GM19395 (cell line): ENCODE measurements at regions not wholly inside any gene's neighbourhood (a gene's known extent, or its start where the extent isn't known, plus 50 kb on each side); places are given as distances from the start of the nearest gene placed in this dataset.

Experiments
- ATAC-seq: cut with Tn5 transposase; IDR thresholded peaks from one replicate; pipeline ENCODE4 v1.9.1; 2021; ENCODE audit warnings: mild to moderate bottlenecking, moderate library complexity; ENCODE audit not compliant: unreplicated experiment

DNA sequence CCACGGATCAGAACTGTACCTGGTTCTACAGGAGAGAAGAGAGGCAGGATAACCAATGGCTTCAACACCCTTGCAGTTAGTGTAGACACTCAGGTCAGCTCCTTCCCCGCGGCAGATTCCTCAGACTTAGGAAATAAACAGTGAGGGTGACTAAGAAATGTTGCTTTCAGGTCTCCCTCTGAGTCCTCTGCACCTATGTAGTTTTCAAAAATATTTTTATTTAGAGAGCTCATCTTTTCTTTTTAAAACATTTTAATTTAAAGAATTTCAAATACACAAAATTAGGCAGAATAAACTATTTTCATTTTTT is 195.2 kb downstream of the KLF12 start:
- no peak for ATAC-seq

- no peak for ATAC-seq
Measured at GRCh38 chr13:73938372-73939070, 195.7 kb downstream of the KLF12 start.

GRCh38 chr13:73937441-73937840 is 196.8 kb downstream of the KLF12 start:
- no peak for ATAC-seq

DNA sequence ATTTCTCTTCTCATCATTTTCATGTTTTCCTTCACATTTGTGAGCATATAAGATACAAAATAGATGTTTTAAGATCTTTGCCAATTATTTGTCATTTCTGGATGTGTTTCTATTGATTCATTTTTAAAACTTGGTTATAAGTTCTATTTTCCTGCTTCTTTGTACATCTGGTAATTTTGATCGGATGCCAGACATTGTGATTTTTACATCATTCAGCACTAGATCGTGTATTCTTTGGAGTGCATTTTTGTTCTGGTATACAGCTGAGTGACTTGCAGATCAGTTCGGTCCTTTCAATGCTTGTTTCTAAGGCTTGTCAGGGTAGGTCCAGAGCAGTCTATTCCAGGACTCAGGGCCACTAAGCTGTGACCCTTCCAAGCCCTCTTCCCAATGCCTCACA is 198.2 kb downstream of the KLF12 start:
- no peak for ATAC-seq

- ATAC-seq: no peak
Measured at GRCh38 chr13:73934771-73935170, 199.4 kb downstream of the KLF12 start.

DNA sequence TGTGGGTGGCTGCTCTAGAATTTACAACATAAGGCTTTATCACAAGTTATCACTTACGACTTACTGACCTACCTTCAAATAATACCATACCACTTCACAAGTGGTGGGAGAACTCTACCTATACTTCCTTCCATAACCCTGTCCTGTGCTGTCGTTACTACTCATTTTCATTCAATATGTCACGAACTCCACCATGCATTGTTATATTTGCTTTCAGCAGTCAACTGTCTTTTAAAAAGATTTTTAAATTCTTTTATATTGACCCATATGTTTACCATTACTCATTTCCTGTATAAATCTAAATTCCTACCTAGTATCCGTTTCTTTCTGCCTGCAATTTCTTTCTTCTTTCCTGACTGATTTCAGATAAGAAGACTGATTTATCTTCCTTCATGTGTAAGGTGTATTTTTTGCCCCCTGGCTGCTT is 200.0 kb downstream of the KLF12 start:
- no peak for ATAC-seq

GRCh38 chr13:73933795-73934194 is 200.4 kb downstream of the KLF12 start:
- no peak for ATAC-seq

DNA sequence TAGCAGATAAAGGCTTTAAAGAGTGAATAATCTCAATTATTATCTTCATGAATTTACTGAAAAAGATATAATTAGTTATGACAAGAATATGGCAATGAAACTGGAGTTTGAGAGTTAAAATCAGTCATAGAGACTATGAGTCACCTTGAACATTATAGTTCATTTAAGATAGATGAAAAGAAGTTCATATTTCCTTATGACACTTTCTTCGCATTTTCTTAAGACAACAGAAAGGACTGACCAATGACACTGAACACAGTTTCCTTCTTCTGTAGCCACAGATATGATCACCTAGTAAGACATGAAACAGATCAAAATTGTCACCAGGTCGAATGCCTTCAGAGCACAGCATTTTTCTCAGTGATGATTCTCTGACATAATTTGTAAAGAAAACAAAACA is 202.1 kb downstream of the KLF12 start:
- ATAC-seq: no peak

DNA sequence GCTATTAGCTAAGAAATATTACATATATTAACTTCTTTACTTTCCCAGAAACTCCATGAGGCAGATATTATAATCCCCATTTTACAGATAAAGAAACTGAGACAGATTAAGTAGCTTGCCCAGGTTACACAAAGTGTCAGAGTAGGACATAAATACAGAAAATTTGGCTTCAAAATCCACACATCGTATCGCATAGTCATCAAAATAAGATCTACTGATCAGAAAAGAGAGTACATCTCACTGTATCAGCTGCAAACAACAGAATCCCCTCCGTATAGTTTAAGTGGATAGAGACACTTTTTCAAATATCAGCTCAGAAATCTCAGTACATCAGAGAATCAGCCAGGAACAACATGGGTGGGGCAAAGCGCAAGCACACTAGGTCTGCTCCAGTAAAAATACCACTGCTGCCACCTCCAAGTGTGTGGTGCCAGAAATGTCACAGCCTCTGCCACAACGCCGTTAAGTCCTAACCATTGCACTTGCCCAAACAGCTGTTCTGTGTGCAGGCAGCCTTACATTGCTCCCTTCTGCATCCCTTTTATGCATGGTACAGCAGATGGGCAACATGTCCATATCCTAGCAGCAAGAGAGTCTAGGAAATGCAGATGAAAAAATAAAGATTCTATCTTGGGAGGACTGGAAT is 204.8 kb downstream of the KLF12 start:
- no peak for ATAC-seq

DNA sequence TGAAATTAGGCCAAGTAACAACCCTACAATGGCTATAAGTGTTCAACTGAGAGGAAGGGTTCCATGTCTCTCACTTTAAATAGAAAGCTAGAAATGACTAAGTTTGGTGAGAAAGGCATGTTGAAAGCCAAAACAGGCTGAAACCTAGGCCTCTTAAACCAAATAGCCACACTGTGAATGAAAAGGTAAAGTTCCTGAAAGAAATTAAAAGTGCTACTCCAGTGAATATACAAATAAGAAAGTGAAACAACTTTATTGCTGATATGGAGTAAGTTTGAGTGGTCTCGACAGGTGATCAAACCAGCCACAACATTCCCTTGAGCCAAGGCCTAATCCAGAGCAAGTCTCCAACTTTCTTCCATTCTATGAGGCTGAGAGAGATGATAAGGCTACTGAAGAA is 209.6 kb downstream of the KLF12 start:
- peak; percentile 93 for ATAC-seq

DNA sequence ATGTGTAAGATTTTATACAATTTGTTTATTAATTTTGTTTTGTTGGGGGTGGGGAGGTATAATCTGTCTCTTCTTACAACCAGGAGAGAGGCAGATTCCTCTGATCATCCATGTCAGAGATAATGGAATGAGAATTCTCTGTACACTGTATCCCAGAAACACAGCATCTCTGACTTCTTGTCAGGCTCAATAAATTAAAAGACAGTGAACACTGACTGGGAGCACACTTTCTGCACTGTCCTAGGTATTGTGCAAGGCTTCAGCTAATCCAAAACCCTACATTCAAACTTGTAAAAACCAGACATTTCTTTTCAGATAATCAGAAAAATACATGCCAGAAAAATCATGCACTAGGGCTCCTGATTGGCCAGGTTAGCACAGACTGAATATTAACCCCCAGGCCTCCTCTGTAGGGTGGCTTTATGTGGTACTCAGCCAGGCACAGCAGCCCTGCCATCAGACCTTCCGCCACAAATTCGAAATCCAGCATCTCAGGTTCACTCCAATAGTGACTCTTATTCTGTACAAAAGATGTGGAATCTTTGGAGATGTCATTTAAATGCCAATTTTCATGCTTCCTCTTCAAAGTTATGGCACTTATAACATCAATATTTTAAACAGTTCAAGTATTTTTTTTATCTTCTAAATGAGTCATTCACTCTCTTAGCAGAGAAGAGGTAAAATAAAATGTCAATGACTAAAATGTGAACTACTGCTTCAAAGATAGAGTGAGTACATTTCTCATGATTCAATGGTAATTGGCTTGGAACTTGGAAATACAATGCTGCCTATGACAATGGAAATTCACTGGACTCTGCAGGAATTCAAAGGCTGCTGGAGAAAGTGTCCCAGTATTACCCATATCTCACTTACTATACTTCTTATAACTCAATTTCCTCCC is 211.5 kb downstream of the KLF12 start:
- no peak for ATAC-seq

- no peak for ATAC-seq
Measured at GRCh38 chr13:73918691-73919090, 215.5 kb downstream of the KLF12 start.

- ATAC-seq: no peak
Measured at GRCh38 chr13:73913751-73914518, 220.3 kb downstream of the KLF12 start.

DNA sequence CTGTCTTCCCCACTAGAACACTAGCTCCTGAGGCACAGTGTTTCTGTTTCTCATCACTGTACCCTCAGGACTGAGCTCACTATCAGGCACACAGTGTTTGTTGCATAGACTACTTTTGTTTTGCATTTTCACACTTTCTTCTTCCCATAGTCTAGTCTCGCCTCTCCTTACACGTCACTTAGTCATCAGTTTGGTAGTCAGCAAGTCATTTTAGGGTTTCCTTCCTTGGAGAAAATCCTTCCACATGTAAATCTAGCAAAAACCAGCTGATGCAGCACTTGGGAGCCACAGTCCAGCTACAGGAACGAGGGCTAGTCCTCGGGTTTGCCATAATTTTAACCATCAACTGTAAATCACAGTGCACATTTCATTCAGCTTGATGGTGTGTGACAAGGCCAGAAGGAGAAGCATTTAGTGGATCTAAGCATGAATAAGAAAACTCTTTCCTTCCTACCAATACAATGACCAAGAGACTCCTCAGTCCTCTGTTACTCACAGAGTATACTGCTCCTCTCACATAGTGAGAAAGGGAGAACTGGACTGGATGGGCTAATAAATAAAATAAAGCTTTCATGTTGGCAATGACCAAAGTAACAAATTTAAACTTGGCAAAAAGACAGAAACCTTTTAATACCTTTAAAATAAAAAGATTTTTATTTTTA is 221.0 kb downstream of the KLF12 start:
- no peak for ATAC-seq

DNA sequence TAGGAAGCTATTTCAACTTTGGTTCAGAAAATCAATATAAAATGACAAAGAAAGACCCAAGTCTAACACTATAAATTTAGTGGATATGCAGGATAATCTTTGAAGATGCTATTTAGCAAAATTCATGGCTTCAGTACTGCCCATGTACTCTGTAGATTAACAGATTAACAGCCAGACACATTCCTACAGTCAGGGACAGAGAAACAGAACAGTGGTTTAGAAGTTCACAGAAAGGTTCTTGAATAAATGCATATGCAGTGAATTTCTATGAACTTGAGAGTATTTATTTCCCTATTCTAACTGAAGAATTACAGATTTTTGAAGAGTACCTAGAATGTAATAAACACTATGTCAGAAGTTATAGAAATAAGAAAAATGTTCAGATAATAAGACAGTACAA is 222.8 kb downstream of the KLF12 start:
- no peak for ATAC-seq

DNA sequence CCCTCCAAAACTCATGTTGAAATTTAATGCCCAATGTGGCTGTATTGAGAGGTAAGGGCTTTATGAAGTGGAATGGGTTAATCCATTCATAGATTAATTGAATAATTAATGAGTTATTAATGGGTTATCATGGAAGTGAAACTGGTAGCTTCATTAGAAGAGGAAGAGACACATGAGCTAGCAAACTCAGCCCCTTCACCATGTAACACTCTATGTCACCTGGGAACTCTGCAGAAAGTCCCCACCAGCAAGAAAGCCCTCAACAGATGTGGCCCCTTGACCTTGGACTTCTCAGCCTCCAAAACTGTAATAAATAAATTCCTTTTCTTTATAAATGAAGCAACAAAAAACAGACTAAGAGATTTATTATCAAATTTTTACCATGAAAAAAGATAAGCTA is 223.5 kb downstream of the KLF12 start:
- no peak for ATAC-seq

DNA sequence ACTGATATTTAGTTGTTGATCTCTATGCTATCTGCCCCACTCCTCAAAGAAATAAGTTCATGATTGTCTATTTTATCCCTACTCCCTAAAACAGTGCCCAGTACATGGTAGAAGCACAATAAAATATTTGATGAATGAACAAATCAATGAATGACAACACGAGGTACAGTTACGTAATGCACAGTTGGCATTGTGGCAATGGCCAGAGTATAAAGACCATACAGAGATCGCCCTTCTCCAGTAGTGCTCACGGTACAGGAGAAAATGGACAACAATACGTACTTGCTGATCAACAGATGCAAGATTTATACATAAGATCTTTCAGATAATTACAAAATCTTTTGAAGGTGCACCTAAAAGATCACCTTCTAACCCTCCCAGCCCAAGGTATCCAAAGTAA is 225.4 kb downstream of the KLF12 start:
- ATAC-seq: no peak

- no peak for ATAC-seq
Measured at GRCh38 chr13:73904625-73905024, 229.6 kb downstream of the KLF12 start.

GRCh38 chr13:73903561-73903960 is 230.6 kb downstream of the KLF12 start:
- ATAC-seq: no peak

GRCh38 chr13:73902847-73903246 is 231.4 kb downstream of the KLF12 start:
- ATAC-seq: no peak

GRCh38 chr13:73902296-73902695 is 231.9 kb downstream of the KLF12 start:
- ATAC-seq: no peak
